H1 (cell line): ENCODE measurements at regions not wholly inside any gene's neighbourhood (a gene's known extent, or its start where the extent isn't known, plus 50 kb on each side); places are given as distances from the start of the nearest gene placed in this dataset.

Source experiments
- CTCF ChIA-PET: fragments of 300-600 bp; sonication (Branson Sonifier 250); formaldehyde crosslinking; loops from one replicate; lab custom pipeline; 2021; ENCODE audit not compliant: partially characterized antibody; lab: Charles Lee
- POLR2A ChIA-PET: fragments of 300-600 bp; sonication (Branson Sonifier 250); formaldehyde crosslinking; loops from one replicate; lab custom pipeline; 2021; ENCODE audit warnings: inconsistent platforms; ENCODE audit not compliant: partially characterized antibody; lab: Charles Lee
- DNase-seq, 2 experiments: peaks; one replicate each; pipeline versions ENCODE4 v3.0.0 to v3.0.0-alpha.2; 2010 to 2022; ENCODE audit warnings: low spot score in 2 of 2, low read depth in 1 of 2, mixed read lengths in 1 of 2
- FAIRE-seq: peaks from 2 replicates; lab custom pipeline; 2011; peaks lifted over from hg19 to GRCh38; lab: Jason Lieb, UNC
- H2AFZ ChIP-seq: 2 replicates; pipeline ENCODE4 v1.8.1; 2012; ENCODE audit warnings: low read length, inconsistent platforms
- H2AK5ac ChIP-seq: 2 replicates; pipeline ENCODE4 v1.6.1; 2013; ENCODE audit warnings: low read depth, low read length
- H2BK120ac ChIP-seq: replicated peaks from 2 replicates; pipeline ENCODE3; 2013; ENCODE audit warnings: low read depth, low read length, inconsistent platforms
- H2BK12ac ChIP-seq: 2 replicates; pipeline ENCODE4 v1.6.1; 2013; ENCODE audit warnings: low read depth, low read length
- H2BK15ac ChIP-seq: 2 replicates; pipeline ENCODE4 v1.6.1; 2013; ENCODE audit warnings: low read length
- H2BK20ac ChIP-seq: 2 replicates; pipeline ENCODE4 v1.6.1; 2013; ENCODE audit warnings: low read length
- H2BK5ac ChIP-seq: 2 replicates; pipeline ENCODE4 v1.6.1; 2013; ENCODE audit warnings: low read depth, low read length
- H3K14ac ChIP-seq: 2 replicates; pipeline ENCODE4 v1.6.1; 2013; ENCODE audit warnings: inconsistent platforms; ENCODE audit not compliant: insufficient read length
- H3K18ac ChIP-seq: 2 replicates; pipeline ENCODE4 v1.6.1; 2013; ENCODE audit warnings: low read length; ENCODE audit errors: extremely low read depth
- H3K23ac ChIP-seq: 2 replicates; pipeline ENCODE4 v1.6.1; 2013; ENCODE audit warnings: inconsistent platforms; ENCODE audit not compliant: insufficient read length
- H3K23me2 ChIP-seq: 2 replicates; pipeline ENCODE4 v1.6.1; 2013; ENCODE audit warnings: low read depth, low read length
- H3K27ac ChIP-seq: 2 replicates; pipeline ENCODE4 v1.6.1; 2011; ENCODE audit warnings: low read depth, low read length, inconsistent platforms
- H3K27me3 ChIP-seq, 4 experiments: replicated peaks in 1 of 4; 1 replicate in 1 of 4; 2 replicates in 3 of 4; pipeline versions ENCODE4 v1.6.1 to v1.8.1; 2011 to 2013; ENCODE audit warnings: low read length in 3 of 4, mild to moderate bottlenecking in 3 of 4, inconsistent platforms in 2 of 4, mixed read lengths in 2 of 4, moderate library complexity in 1 of 4; ENCODE audit not compliant: control insufficient read depth in 3 of 4, insufficient read depth in 3 of 4; ENCODE audit errors: extremely low read depth in 1 of 4
- H3K36me3 ChIP-seq, 4 experiments: 2 replicates each; pipeline versions ENCODE4 v1.6.1 to v1.8.1; 2011 to 2013; ENCODE audit warnings: mild to moderate bottlenecking in 4 of 4, low read length in 3 of 4, moderate library complexity in 2 of 4, control low read depth in 1 of 4, inconsistent platforms in 1 of 4; ENCODE audit not compliant: insufficient read depth in 4 of 4, control insufficient read depth in 2 of 4
- H3K4ac ChIP-seq: replicated peaks from 2 replicates; pipeline ENCODE3; 2013; ENCODE audit warnings: low read length, low read depth, mixed read lengths, inconsistent platforms; ENCODE audit not compliant: insufficient read length
- H3K4me1 ChIP-seq, 4 experiments: replicated peaks in 1 of 4; 1 replicate in 1 of 4; 2 replicates in 3 of 4; pipeline versions ENCODE4 v1.6.1 to v1.8.1; 2011 to 2013; ENCODE audit warnings: low read length in 3 of 4, inconsistent platforms in 2 of 4, mixed read lengths in 1 of 4; ENCODE audit not compliant: insufficient read depth in 4 of 4, control insufficient read depth in 3 of 4
- H3K4me2 ChIP-seq, 2 experiments: 2 replicates each; pipeline versions ENCODE4 v1.6.1 to v1.8.1; 2011 to 2013; ENCODE audit warnings: low read depth in 2 of 2, low read length in 2 of 2, control low read depth in 1 of 2, inconsistent platforms in 1 of 2, mild to moderate bottlenecking in 1 of 2; ENCODE audit not compliant: insufficient read depth in 1 of 2
- H3K4me3 ChIP-seq, 4 experiments: fragments of 200-600, 300-600 bp in 1 of 4; sonication (generic), shearing (Covaris generic), sonication (Bioruptor Twin) in 1 of 4; 2 replicates each; pipeline versions ENCODE4 v1.5.1 to v1.8.1; 2011 to 2016; ENCODE audit warnings: low read length in 4 of 4, low read depth in 3 of 4, control low read depth in 2 of 4, inconsistent platforms in 2 of 4, mild to moderate bottlenecking in 2 of 4, mixed read lengths in 1 of 4, moderate library complexity in 1 of 4; ENCODE audit not compliant: insufficient read depth in 2 of 4; ENCODE audit errors: extremely low read depth in 1 of 4
- H3K56ac ChIP-seq: replicated peaks from 2 replicates; pipeline ENCODE3; 2013; ENCODE audit warnings: low read depth, mild to moderate bottlenecking, mixed read lengths, low read length, inconsistent platforms; ENCODE audit not compliant: insufficient read length
- H3K79me1 ChIP-seq: 2 replicates; pipeline ENCODE4 v1.6.1; 2013; ENCODE audit warnings: low read depth, low read length, control low read depth
- H3K79me2 ChIP-seq, 2 experiments: 2 replicates each; pipeline versions ENCODE4 v1.6.1 to v1.8.1; 2012 to 2013; ENCODE audit warnings: low read length in 2 of 2, mild to moderate bottlenecking in 2 of 2, inconsistent platforms in 1 of 2; ENCODE audit not compliant: insufficient read depth in 2 of 2, control insufficient read depth in 1 of 2
- H3K9ac ChIP-seq, 4 experiments: replicated peaks in 1 of 4; 1 replicate in 1 of 4; 2 replicates in 3 of 4; pipeline versions ENCODE4 v1.6.1 to v1.8.1; 2011 to 2013; ENCODE audit warnings: low read depth in 3 of 4, low read length in 3 of 4, control low read depth in 2 of 4, mild to moderate bottlenecking in 2 of 4, moderate library complexity in 2 of 4, inconsistent platforms in 1 of 4; ENCODE audit errors: extremely low read depth in 1 of 4
- H3K9me3 ChIP-seq, 2 experiments: 2 replicates each; pipeline versions ENCODE4 v1.6.1 to v1.8.1; 2012 to 2013; ENCODE audit warnings: mild to moderate bottlenecking in 2 of 2, moderate library complexity in 2 of 2, control low read depth in 1 of 2, inconsistent platforms in 1 of 2, low read depth in 1 of 2, low read length in 1 of 2, mixed read lengths in 1 of 2; ENCODE audit not compliant: insufficient read depth in 2 of 2
- H4K20me1 ChIP-seq, 2 experiments: replicated peaks in 1 of 2; 2 replicates each; pipeline versions ENCODE3 to v1.8.1; 2011 to 2013; ENCODE audit warnings: inconsistent platforms in 2 of 2, low read length in 2 of 2, mild to moderate bottlenecking in 1 of 2; ENCODE audit not compliant: insufficient read depth in 2 of 2, control insufficient read depth in 1 of 2
- H4K5ac ChIP-seq: 2 replicates; pipeline ENCODE4 v1.6.1; 2013; ENCODE audit warnings: low read length, low read depth, mixed read lengths, inconsistent platforms; ENCODE audit not compliant: insufficient read length
- H4K8ac ChIP-seq: 2 replicates; pipeline ENCODE4 v1.8.0; 2013; ENCODE audit warnings: mild to moderate bottlenecking, moderate library complexity, low read length, inconsistent platforms; ENCODE audit not compliant: insufficient read depth; ENCODE audit errors: extremely low read depth
- H4K91ac ChIP-seq: replicated peaks from 2 replicates; pipeline ENCODE3; 2013; ENCODE audit warnings: low read length, mixed read lengths, inconsistent platforms; ENCODE audit not compliant: insufficient read length
- CEBPB ChIP-seq: IDR thresholded peaks from 2 replicates; pipeline ENCODE4 v1.6.1; 2012; ENCODE audit warnings: low read depth, low read length
- JUND ChIP-seq: IDR thresholded peaks from 2 replicates; pipeline ENCODE4 v1.6.1; 2011; ENCODE audit warnings: mild to moderate bottlenecking, improper control_type of control experiment, low read length
- KDM4A ChIP-seq: IDR thresholded peaks from one replicate; pipeline ENCODE4 v1.7.1; 2012; ENCODE audit warnings: low read depth, mild to moderate bottlenecking, moderate library complexity, low read length, inconsistent platforms; ENCODE audit not compliant: severe bottlenecking
- KDM5A ChIP-seq: fragments of 200-600 bp; IDR thresholded peaks from 2 replicates; pipeline ENCODE4 v1.7.1; 2012; ENCODE audit warnings: mild to moderate bottlenecking, low read length, inconsistent platforms, mixed read lengths
- POLR2AphosphoS5 ChIP-seq: IDR thresholded peaks from 2 replicates; pipeline ENCODE4 v1.6.1; 2011; ENCODE audit warnings: low read depth, low read length
- RNF2 ChIP-seq: fragments of 200-900, 300-1000 bp; sonication (generic); IDR thresholded peaks from 2 replicates; pipeline ENCODE4 v1.7.1; 2016; ENCODE audit warnings: borderline replicate concordance, low read depth, mild to moderate bottlenecking, antibody characterized with exemption, low read length; ENCODE audit not compliant: poor library complexity, severe bottlenecking; ENCODE audit errors: missing control alignments
- RXRA ChIP-seq: IDR thresholded peaks from 2 replicates; pipeline ENCODE4 v1.6.1; 2011; ENCODE audit warnings: low read depth, mild to moderate bottlenecking, low read length, moderate library complexity; ENCODE audit not compliant: insufficient read depth
- SAP30 ChIP-seq: fragments of 300-600 bp; sonication (generic); IDR thresholded peaks from 2 replicates; pipeline ENCODE4 v1.7.1; 2012; ENCODE audit warnings: low read length, moderate library complexity, mild to moderate bottlenecking, inconsistent platforms; ENCODE audit not compliant: insufficient read depth, insufficient replicate concordance
- SIN3A ChIP-seq, 2 experiments: IDR thresholded peaks in 1 of 2; conservative IDR thresholded peaks in 1 of 2; 2 replicates each; pipeline ENCODE4 v1.6.1; 2011 to 2012; ENCODE audit warnings: low read length in 2 of 2, improper control_type of control experiment in 1 of 2, low read depth in 1 of 2, mild to moderate bottlenecking in 1 of 2
- SIRT6 ChIP-seq: IDR thresholded peaks from one replicate; pipeline ENCODE4 v1.7.1; 2012; ENCODE audit warnings: low read length, inconsistent platforms
- SIX5 ChIP-seq: IDR thresholded peaks from 2 replicates; pipeline ENCODE4 v1.6.1; 2011; ENCODE audit warnings: mild to moderate bottlenecking, low read depth, low read length
- SP2 ChIP-seq: IDR thresholded peaks from 2 replicates; pipeline ENCODE4 v1.6.1; 2012; ENCODE audit warnings: mild to moderate bottlenecking, low read length, inconsistent platforms
- TCF12 ChIP-seq: IDR thresholded peaks from 2 replicates; pipeline ENCODE4 v1.6.1; 2011; ENCODE audit warnings: low read depth, mild to moderate bottlenecking, low read length
- ZNF274 ChIP-seq: IDR thresholded peaks from 2 replicates; pipeline ENCODE4 v1.7.0; 2012; ENCODE audit warnings: low read length, borderline replicate concordance; ENCODE audit errors: extremely low read depth
- WGBS, 2 experiments: shearing (Covaris generic) in 1 of 2; methylation state at CpG; one replicate each; pipeline versions ENCODE4 v1.1.6 to v1.1.7; 2013 to 2015; ENCODE audit warnings: low lambda C conversion rate in 2 of 2, mixed read lengths in 2 of 2, inconsistent platforms in 1 of 2, low coverage in 1 of 2, missing lambda C conversion rate in 1 of 2; ENCODE audit not compliant: insufficient replicate concordance in 2 of 2, insufficient coverage in 1 of 2, insufficient read length in 1 of 2; ENCODE audit errors: extremely low coverage in 1 of 2, missing lambda C conversion rate in 1 of 2; 5-methylcytosine and 5-hydroxymethylcytosine counted together

DNA sequence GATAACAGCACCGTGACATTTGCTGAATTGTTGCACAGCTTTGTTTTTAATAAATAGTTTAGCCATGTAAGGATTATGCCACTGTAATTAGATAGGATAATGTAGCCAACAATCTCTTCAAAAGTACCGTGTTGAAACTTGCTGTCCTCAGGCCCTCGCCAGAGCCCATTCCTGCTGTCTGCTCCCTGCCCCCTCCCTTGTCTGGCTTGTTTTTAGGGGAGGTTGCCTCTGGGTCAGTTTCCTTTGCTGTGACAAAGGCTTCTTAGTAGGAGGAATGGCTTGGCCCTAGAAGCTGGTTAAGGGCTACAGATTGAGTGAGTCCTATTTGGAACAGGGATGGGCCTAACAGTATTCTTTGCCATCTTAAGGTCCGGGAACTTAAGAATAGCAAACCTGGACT is 107.9 kb downstream of the LMO4 start:
- Histone ChIP-seq H4K5ac (no peak overlapping the region), H3K9ac (no peak overlapping the region), H3K23me2 (no peaks in the 10 kb centered on the region), H3K14ac (no peak overlapping the region), H2BK12ac (no peak overlapping the region), H4K20me1 (no peaks in the 10 kb centered on the region), H2AK5ac (no peak overlapping the region), H3K79me1 (no peaks in the 10 kb centered on the region), H3K4me2 (no peak overlapping the region), H2BK5ac (no peak overlapping the region), H3K4me3 (no peak overlapping the region), H2BK120ac (no peak overlapping the region), H3K56ac (no peak overlapping the region), H2AFZ (peak overlapping the region; percentile 41; the same call in 1 of the 2 replicates), H3K36me3 (no peaks in the 10 kb centered on the region), H3K9me3 (no peaks in the 10 kb centered on the region), H3K18ac (no peak overlapping the region), H3K79me2 (no peaks in the 10 kb centered on the region), H3K4me1 (peaks cover 0 to 9% (median 2%) of the 10 kb centered on the region in 4 experiments; a peak in 3 of 7 replicates), H3K27ac (no peak overlapping the region), H4K8ac (no peak overlapping the region), H2BK20ac (no peak overlapping the region), H3K23ac (no peak overlapping the region), H2BK15ac (no peak overlapping the region), H3K27me3 (no peaks in the 10 kb centered on the region), H4K91ac (no peak overlapping the region), H3K4ac (no peak overlapping the region)
- CTCF ChIA-PET, result no interaction called here
- POLR2A ChIA-PET, result no interaction called here
- TF ChIP-seq KDM5A (no peak), SIX5 (no peak), KDM4A (no peak), CEBPB (no peak), RXRA (no peak), TCF12 (no peak), SIN3A (conservative IDR thresholded peaks at IDR 0.05 in 1 of 2, IDR thresholded peaks at IDR 0.05 in 1 of 2; ENCODE audit: low read depth in 1 of 2, low read length in 2 of 2) (no peak), SIRT6 (no peak), POLR2AphosphoS5 (no peak), ZNF274 (no peak), RNF2 (no peak), JUND (no peak), SAP30 (no peak), SP2 (no peak)
- DNase-seq (no peak), FAIRE-seq (no peak)
- 85% methylated on average over 4 of the region's 4 CpGs; no CpG with 5 or more reads in 1 of the 2 experiments for WGBS, 2 experiments
